IPS-NIHi7 (cell line): ENCODE measurements at regions not wholly inside any gene's neighbourhood (a gene's known extent, or its start where the extent isn't known, plus 50 kb on each side); places are given as distances from the start of the nearest gene placed in this dataset.

Experiments used
- DNase-seq: peaks from one replicate; pipeline ENCODE4 v3.0.0; 2012; ENCODE audit warnings: mixed read lengths; ENCODE audit errors: extremely low spot score

- no peak for DNase-seq
These were observed 180.9 kb upstream of the GRIK2 start for GRCh38 chr6:101212640-101213039.

- DNase-seq, result no peak
These were observed 171.5 kb upstream of the GRIK2 start for GRCh38 chr6:101222007-101222406.

- no peak for DNase-seq
These were observed 168.8 kb upstream of the GRIK2 start for GRCh38 chr6:101224751-101225150.

GRCh38 chr6:101226677-101227135 is 166.8 kb upstream of the GRIK2 start:
- DNase-seq, result peak; percentile 70

GRCh38 chr6:101230866-101231265 is 162.6 kb upstream of the GRIK2 start:
- no peak for DNase-seq

- DNase-seq, result no peak
These were observed 161.8 kb upstream of the GRIK2 start for GRCh38 chr6:101231606-101232235.

GRCh38 chr6:101232961-101233360 is 160.5 kb upstream of the GRIK2 start:
- no peak for DNase-seq

GRCh38 chr6:101236709-101237108 is 156.8 kb upstream of the GRIK2 start:
- no peak for DNase-seq

GRCh38 chr6:101241442-101241841 is 152.1 kb upstream of the GRIK2 start:
- DNase-seq, result no peak

- DNase-seq, result no peak
These were observed 144.0 kb upstream of the GRIK2 start for GRCh38 chr6:101249470-101249869.

GRCh38 chr6:101257163-101257562 is 136.3 kb upstream of the GRIK2 start:
- no peak for DNase-seq

- DNase-seq, result no peak
These were observed 134.0 kb upstream of the GRIK2 start for GRCh38 chr6:101259505-101259904.

GRCh38 chr6:101263596-101263995 is 129.9 kb upstream of the GRIK2 start:
- no peak for DNase-seq

GRCh38 chr6:101266063-101266462 is 127.4 kb upstream of the GRIK2 start:
- DNase-seq, result no peak

GRCh38 chr6:101268541-101268940 is 125.0 kb upstream of the GRIK2 start:
- no peak for DNase-seq

GRCh38 chr6:101275251-101275650 is 118.3 kb upstream of the GRIK2 start:
- no peak for DNase-seq

- no peak for DNase-seq
These were observed 117.4 kb upstream of the GRIK2 start for GRCh38 chr6:101276066-101276465.

- no peak for DNase-seq
These were observed 114.1 kb upstream of the GRIK2 start for GRCh38 chr6:101279410-101279809.

GRCh38 chr6:101281266-101281665 is 112.2 kb upstream of the GRIK2 start:
- DNase-seq, result no peak

GRCh38 chr6:101284131-101284530 is 109.4 kb upstream of the GRIK2 start:
- no peak for DNase-seq

GRCh38 chr6:101286146-101286545 is 107.4 kb upstream of the GRIK2 start:
- DNase-seq, result no peak

GRCh38 chr6:101290346-101290745 is 103.2 kb upstream of the GRIK2 start:
- DNase-seq, result no peak

GRCh38 chr6:101294051-101294638 is 99.4 kb upstream of the GRIK2 start:
- DNase-seq, result no peak

- no peak for DNase-seq
These were observed 98.8 kb upstream of the GRIK2 start for GRCh38 chr6:101294676-101295075.
